HepG2 (cell line): ENCODE measurements at regions not wholly inside any gene's neighbourhood (a gene's known extent, or its start where the extent isn't known, plus 50 kb on each side); places are given as distances from the start of the nearest gene placed in this dataset.

Experiments
- ATAC-seq: fragments of 200-7000 bp; cut with Tn5 transposase; 3 replicates; pipeline ENCODE4 v1.9.1; 2020; ENCODE audit warnings: mild to moderate bottlenecking, moderate library complexity
- BruUV-seq: library from RNA; stranded (reverse); fragments of 400-500 nt; replicated peaks from 2 replicates; lab custom pipeline; 2021; lab: Mats Ljungman, UMichigan
- CTCF ChIA-PET: fragments of 300-600 bp; formaldehyde crosslinking; extraction: SDS; loops from one replicate; lab custom pipeline; 2021; ENCODE audit warnings: low total read pairs, inconsistent platforms, low intra/inter-chr PET ratio; lab: Yijun Ruan, JAX
- POLR2A ChIA-PET: fragments of 350-600 bp; sonication (Branson Sonifier 250); formaldehyde crosslinking; loops from one replicate; lab custom pipeline; 2020; ENCODE audit warnings: antibody characterized with exemption, inconsistent platforms; lab: Yijun Ruan, JAX
- DNase-seq: peaks from one replicate; pipeline ENCODE4 v3.0.0-alpha.2; 2015; ENCODE audit warnings: low spot score
- FAIRE-seq: peaks from 3 replicates; lab custom pipeline; 2011; peaks lifted over from hg19 to GRCh38; lab: Jason Lieb, UNC
- H2AFZ ChIP-seq: one replicate; pipeline ENCODE4 v1.6.1; 2011; ENCODE audit warnings: low read length, inconsistent platforms
- H3K27ac ChIP-seq: fragments of 300-600 bp; 3 replicates; pipeline ENCODE4 v1.8.0; 2011; ENCODE audit warnings: mixed run types, mild to moderate bottlenecking, mixed read lengths, low read length, inconsistent platforms; ENCODE audit not compliant: insufficient read depth; ENCODE audit errors: extremely low read length
- H3K27me3 ChIP-seq, 2 experiments: fragments of 200-600 bp in 1 of 2; 2 replicates in 1 of 2; 3 replicates in 1 of 2; pipeline versions ENCODE4 v1.6.0 to v1.8.0; 2011; ENCODE audit warnings: low read length in 2 of 2, mild to moderate bottlenecking in 2 of 2, moderate library complexity in 2 of 2, inconsistent platforms in 1 of 2; ENCODE audit not compliant: insufficient read depth in 2 of 2, control insufficient read depth in 1 of 2
- H3K36me3 ChIP-seq, 2 experiments: fragments of 200-600 bp in 1 of 2; replicated peaks in 1 of 2; 2 replicates in 1 of 2; 3 replicates in 1 of 2; pipeline versions ENCODE4 v1.5.1 to v1.8.0; 2011; ENCODE audit warnings: low read length in 2 of 2, inconsistent platforms in 1 of 2; ENCODE audit not compliant: insufficient read depth in 2 of 2, control insufficient read depth in 1 of 2
- H3K4me1 ChIP-seq: 2 replicates; pipeline ENCODE4 v1.5.1; 2012; ENCODE audit warnings: low read length, inconsistent platforms; ENCODE audit not compliant: insufficient read depth
- H3K4me2 ChIP-seq: 2 replicates; pipeline ENCODE4 v1.6.0; 2011; ENCODE audit warnings: low read depth, low read length, inconsistent platforms
- H3K4me3 ChIP-seq, 3 experiments: fragments of 200-600 bp in 1 of 3; sonication (generic), shearing (Covaris generic) in 1 of 3; replicated peaks in 1 of 3; 2 replicates each; pipeline ENCODE4 v1.5.1; 2011 to 2016; ENCODE audit warnings: low read length in 3 of 3, inconsistent platforms in 2 of 3, low read depth in 2 of 3, mild to moderate bottlenecking in 2 of 3, control low read depth in 1 of 3, mixed read lengths in 1 of 3; ENCODE audit not compliant: insufficient read depth in 1 of 3
- H3K79me2 ChIP-seq: one replicate; pipeline ENCODE4 v1.6.1; 2011; ENCODE audit warnings: low read length, inconsistent platforms; ENCODE audit not compliant: insufficient read depth
- H3K9ac ChIP-seq: 2 replicates; pipeline ENCODE4 v1.6.0; 2011; ENCODE audit warnings: mild to moderate bottlenecking, low read depth, low read length, inconsistent platforms; ENCODE audit not compliant: insufficient read depth
- H3K9me3 ChIP-seq: 2 replicates; pipeline ENCODE4 v1.5.1; 2012; ENCODE audit warnings: mild to moderate bottlenecking, low read length
- H4K20me1 ChIP-seq: 2 replicates; pipeline ENCODE4 v1.6.0; 2011; ENCODE audit warnings: inconsistent platforms, mild to moderate bottlenecking, low read length, moderate library complexity; ENCODE audit not compliant: insufficient read depth
- CTCF ChIP-seq: sonication (generic); formaldehyde crosslinking; IDR thresholded peaks from 2 replicates; pipeline ENCODE4 v1.5.0; 2020; ENCODE audit warnings: mild to moderate bottlenecking, missing genetic modification reagents, moderate library complexity
- SALL1 ChIP-seq: sonication (generic); formaldehyde crosslinking; IDR thresholded peaks from 2 replicates; pipeline ENCODE4 v1.8.0; 2022; ENCODE audit warnings: mild to moderate bottlenecking, missing genetic modification reagents
- STAT5B ChIP-seq: sonication (generic); formaldehyde crosslinking; IDR thresholded peaks from 2 replicates; pipeline ENCODE4 v1.4.0; 2020; ENCODE audit warnings: missing genetic modification reagents
- ZNF432 ChIP-seq: sonication (generic); formaldehyde crosslinking; IDR thresholded peaks from 2 replicates; pipeline ENCODE4 v1.5.0; 2020; ENCODE audit warnings: missing genetic modification reagents, mild to moderate bottlenecking, borderline replicate concordance
- in situ Hi-C: cut with HindIII; loops from 2 replicates; pipeline ENCODE4 v1.10.0; 2017; ENCODE audit warnings: low pct_unique_long_range_greater_than_20kb; ENCODE audit not compliant: extremely low pct_ligation_motif_present
- intact Hi-C: fragments of 100-400 bp; cut with micrococcal nuclease; formaldehyde crosslinking; loops from one replicate; pipeline ENCODE4 v1.10.0; 2022; ENCODE audit not compliant: unreplicated experiment
- TF ChIP-seq, protein P1 (sequence below): sonication (generic); formaldehyde crosslinking; IDR thresholded peaks from 2 replicates; pipeline ENCODE4 v1.4.0; 2020; ENCODE audit warnings: mild to moderate bottlenecking, missing genetic modification reagents

DNA sequence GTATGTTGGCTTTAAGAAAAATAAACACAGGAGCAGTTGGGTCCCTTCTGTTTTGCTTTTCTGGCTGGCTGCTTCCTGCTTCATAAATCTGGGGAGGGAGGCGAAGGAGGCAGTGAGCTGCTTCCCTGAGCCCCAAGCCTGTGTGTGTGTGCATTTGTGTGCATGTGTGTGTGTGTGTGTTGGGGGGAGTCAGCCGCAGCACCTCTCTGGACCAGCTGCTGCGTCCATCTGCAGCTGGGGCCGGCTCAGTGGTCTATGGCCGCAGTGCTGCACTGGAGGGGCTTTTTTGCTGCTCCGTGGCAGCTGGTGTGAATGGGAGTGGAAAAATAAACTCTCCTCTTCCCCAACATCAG, 192.3 kb downstream of the RNF144A start (continued):
- TF ChIP-seq, protein P1, sequence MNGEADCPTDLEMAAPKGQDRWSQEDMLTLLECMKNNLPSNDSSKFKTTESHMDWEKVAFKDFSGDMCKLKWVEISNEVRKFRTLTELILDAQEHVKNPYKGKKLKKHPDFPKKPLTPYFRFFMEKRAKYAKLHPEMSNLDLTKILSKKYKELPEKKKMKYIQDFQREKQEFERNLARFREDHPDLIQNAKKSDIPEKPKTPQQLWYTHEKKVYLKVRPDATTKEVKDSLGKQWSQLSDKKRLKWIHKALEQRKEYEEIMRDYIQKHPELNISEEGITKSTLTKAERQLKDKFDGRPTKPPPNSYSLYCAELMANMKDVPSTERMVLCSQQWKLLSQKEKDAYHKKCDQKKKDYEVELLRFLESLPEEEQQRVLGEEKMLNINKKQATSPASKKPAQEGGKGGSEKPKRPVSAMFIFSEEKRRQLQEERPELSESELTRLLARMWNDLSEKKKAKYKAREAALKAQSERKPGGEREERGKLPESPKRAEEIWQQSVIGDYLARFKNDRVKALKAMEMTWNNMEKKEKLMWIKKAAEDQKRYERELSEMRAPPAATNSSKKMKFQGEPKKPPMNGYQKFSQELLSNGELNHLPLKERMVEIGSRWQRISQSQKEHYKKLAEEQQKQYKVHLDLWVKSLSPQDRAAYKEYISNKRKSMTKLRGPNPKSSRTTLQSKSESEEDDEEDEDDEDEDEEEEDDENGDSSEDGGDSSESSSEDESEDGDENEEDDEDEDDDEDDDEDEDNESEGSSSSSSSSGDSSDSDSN (CRISPR knock-in tag): no peak
- TF ChIP-seq SALL1 (CRISPR knock-in tag) (no peak), STAT5B (CRISPR knock-in tag) (no peak)

- Histone ChIP-seq H3K4me3 (no peak overlapping the region), H3K4me1 (no peaks in the 10 kb centered on the region), H3K27me3 (no peaks in the 10 kb centered on the region), H3K27ac (no peak overlapping the region), H4K20me1 (no peaks in the 10 kb centered on the region), H3K79me2 (no peaks in the 10 kb centered on the region), H2AFZ (no peak overlapping the region), H3K4me2 (no peak overlapping the region)
- peak; percentile 34 for FAIRE-seq
- intact Hi-C loops: loop anchor here (1.0 kb wide), 1 partner anchor 14 kb away; no protein-coding TSS in a partner anchor
- in situ Hi-C loops: loop anchor here (25.0 kb wide), 1 partner anchor 551 kb away; no protein-coding TSS in a partner anchor
- peak; percentile 67 for ATAC-seq
- no TSS peak for BruUV-seq
- DNase-seq: no peak
- TF ChIP-seq CTCF (0 out of 2 replicates have a peak, but pooled peaks have one; percentile 12), ZNF432 (CRISPR knock-in tag) (no peak)
- TF ChIP-seq, all 625 proteins: peak for 1
- Histone ChIP-seq H3K9ac (no peak overlapping the region), H3K9me3 (no peaks in the 10 kb centered on the region), H3K36me3 (no peaks in the 10 kb centered on the region)
- ChIA-PET CTCF (no interaction called here), POLR2A (no interaction called here)
Measured at GRCh38 chr2:7111626-7112025, 194.4 kb downstream of the RNF144A start.
